ENCODE measurements at regions not wholly inside any gene's neighbourhood (a gene's known extent, or its start where the extent isn't known, plus 50 kb on each side); places are given as distances from the start of the nearest gene placed in this dataset.

DNA sequence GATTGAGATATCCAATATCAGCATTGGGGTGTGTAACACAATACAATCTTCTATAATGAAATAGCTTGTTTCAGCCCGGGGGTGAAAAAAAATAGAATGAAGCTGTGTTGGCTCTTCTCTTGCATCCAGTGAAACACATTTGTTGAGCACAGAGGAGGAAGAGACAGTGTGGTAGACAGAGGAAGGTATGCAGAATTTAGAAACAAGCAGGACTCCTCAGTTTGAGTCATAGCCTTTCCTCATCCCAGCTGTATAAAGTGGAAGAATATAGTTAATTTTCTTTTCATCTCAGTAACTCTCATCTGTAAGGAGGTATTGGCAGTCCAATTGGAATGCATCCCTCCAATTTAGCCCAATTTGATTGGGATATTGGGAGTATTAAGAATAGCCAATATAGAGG is 302.2 kb upstream of the VLDLR start:
- Histone ChIP-seq H3K27ac (no peak overlapping the region), H3K9ac (ENCODE audit: low read depth in 2 of 2, low read length in 2 of 2) (no peak overlapping the region), H3K36me3 (no peaks in the 10 kb centered on the region), H3K9me3 (no peaks in the 10 kb centered on the region), H3K4me1 (no peaks in the 10 kb centered on the region), H3K4me3 (no peak overlapping the region), H3K27me3 (no peaks in the 10 kb centered on the region)
- DNase-seq, result no peak
- intact Hi-C loops (cut with DNase I), result no loop called here
- TF ChIP-seq, protein P1, sequence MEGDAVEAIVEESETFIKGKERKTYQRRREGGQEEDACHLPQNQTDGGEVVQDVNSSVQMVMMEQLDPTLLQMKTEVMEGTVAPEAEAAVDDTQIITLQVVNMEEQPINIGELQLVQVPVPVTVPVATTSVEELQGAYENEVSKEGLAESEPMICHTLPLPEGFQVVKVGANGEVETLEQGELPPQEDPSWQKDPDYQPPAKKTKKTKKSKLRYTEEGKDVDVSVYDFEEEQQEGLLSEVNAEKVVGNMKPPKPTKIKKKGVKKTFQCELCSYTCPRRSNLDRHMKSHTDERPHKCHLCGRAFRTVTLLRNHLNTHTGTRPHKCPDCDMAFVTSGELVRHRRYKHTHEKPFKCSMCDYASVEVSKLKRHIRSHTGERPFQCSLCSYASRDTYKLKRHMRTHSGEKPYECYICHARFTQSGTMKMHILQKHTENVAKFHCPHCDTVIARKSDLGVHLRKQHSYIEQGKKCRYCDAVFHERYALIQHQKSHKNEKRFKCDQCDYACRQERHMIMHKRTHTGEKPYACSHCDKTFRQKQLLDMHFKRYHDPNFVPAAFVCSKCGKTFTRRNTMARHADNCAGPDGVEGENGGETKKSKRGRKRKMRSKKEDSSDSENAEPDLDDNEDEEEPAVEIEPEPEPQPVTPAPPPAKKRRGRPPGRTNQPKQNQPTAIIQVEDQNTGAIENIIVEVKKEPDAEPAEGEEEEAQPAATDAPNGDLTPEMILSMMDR (IDR thresholded peaks at IDR 0.05), result no peak

- no peak overlapping the region for H3K4me3 ChIP-seq
- no peaks in the 10 kb centered on the region for H3K4me1 ChIP-seq
- H3K9me3 ChIP-seq, result no peaks in the 10 kb centered on the region
- TF ChIP-seq, protein P1 (IDR thresholded peaks at IDR 0.05), result no peak
- intact Hi-C loops (cut with DNase I), result no loop called here
- no peaks in the 10 kb centered on the region for H3K27me3 ChIP-seq
- H3K36me3 ChIP-seq, result no peaks in the 10 kb centered on the region
- H3K9ac ChIP-seq (ENCODE audit: low read depth in 2 of 2, low read length in 2 of 2), result no peak overlapping the region
- no peak for DNase-seq
- H3K27ac ChIP-seq, result no peak overlapping the region
Measured at GRCh38 chr9:2320114-2320513, 301.5 kb upstream of the VLDLR start.

DNA sequence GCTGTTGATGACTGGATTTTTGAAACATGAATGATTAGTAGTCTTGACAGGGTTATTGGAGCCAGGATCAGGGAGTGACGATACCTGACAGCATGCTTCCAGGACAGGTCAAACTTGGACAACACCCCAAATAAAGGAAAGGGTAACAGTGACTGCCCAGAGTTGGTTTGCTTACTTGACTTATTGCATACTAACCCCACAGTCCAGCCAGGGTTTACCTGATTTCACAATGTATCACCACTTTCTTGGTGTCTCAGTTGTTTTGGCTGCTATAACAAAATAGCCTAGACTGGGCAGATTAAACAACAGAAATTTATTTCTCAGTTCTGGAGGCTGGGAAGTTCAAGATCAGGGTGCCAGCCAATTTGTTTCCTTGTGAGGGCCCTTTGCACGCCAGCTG is 301.0 kb upstream of the VLDLR start:
- TF ChIP-seq, protein P1 (IDR thresholded peaks at IDR 0.05), result no peak

DNA sequence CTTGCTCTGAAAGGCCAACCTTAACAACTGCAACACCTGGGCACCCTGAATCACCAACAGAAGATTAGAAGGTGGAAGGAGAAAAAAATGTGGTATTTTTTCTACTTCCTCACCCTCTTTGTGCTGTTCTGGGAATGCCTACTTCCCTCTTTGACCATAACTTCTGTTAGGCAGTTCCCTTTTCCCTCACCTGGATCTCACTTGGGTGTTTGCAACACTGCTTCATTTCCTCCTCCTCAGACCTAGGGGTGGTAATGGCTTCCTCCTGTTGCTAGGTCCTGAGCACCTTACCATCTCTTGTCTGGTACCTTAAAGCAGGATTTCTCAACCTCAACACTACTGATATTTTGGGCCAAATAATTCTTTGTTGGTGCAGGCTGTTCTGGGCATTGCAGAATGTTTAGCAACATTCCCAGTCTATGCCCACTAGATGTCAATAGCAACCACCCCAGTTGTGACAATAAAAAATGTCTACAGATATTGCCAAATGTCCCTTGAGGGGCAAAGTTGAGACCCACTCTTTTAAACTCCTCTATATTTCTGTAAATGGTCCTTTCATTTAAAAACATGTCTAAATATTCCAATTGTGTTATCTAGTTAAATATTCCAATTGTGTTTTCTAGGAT is 300.0 kb upstream of the VLDLR start:
- intact Hi-C loops (cut with DNase I), result no loop called here
- Histone ChIP-seq H3K27ac (no peak overlapping the region), H3K4me3 (no peak overlapping the region), H3K9ac (ENCODE audit: low read depth in 2 of 2, low read length in 2 of 2) (no peak overlapping the region), H3K36me3 (no peaks in the 10 kb centered on the region), H3K9me3 (no peaks in the 10 kb centered on the region), H3K4me1 (no peaks in the 10 kb centered on the region), H3K27me3 (no peaks in the 10 kb centered on the region)
- TF ChIP-seq, protein P1 (IDR thresholded peaks at IDR 0.05), result no peak
- no peak for DNase-seq

More for the DNA sequence above, 301.0 kb upstream of the VLDLR start:
- Histone ChIP-seq H3K27ac (no peak overlapping the region), H3K9me3 (no peaks in the 10 kb centered on the region), H3K4me3 (no peak overlapping the region), H3K9ac (ENCODE audit: low read depth in 2 of 2, low read length in 2 of 2) (no peak overlapping the region), H3K27me3 (no peaks in the 10 kb centered on the region), H3K4me1 (no peaks in the 10 kb centered on the region), H3K36me3 (no peaks in the 10 kb centered on the region)
- intact Hi-C loops (cut with DNase I), result no loop called here
- DNase-seq, result no peak

DNA sequence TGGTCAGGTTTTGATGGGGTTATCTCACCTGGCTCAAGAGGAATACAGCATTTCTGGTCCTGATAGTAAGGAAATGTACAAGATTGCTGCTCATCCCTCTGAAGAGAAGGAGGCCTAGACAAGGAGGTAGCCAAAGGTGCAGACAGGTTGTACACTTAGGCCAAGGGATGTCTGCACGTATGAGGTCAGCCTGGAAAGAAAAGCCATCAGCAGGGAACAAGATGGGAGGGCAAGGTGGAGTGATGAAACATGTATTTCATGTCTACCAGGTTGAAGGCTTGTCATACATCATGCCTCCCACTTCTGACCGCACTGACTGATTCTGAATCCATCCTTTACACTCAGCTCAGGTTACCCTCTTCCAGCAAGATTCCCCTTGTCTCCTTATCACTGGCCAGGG is 296.8 kb upstream of the VLDLR start:
- Histone ChIP-seq H3K27me3 (no peaks in the 10 kb centered on the region), H3K4me3 (no peak overlapping the region), H3K27ac (no peak overlapping the region), H3K36me3 (no peaks in the 10 kb centered on the region), H3K9me3 (no peaks in the 10 kb centered on the region), H3K4me1 (no peaks in the 10 kb centered on the region), H3K9ac (ENCODE audit: low read depth in 2 of 2, low read length in 2 of 2) (no peak overlapping the region)
- DNase-seq, result no peak
- intact Hi-C loops (cut with DNase I), result no loop called here
- TF ChIP-seq, protein P1 (IDR thresholded peaks at IDR 0.05), result no peak

All from colonic mucosa (tissue), 4 donors.